ENCODE measurements at regions not wholly inside any gene's neighbourhood (a gene's known extent, or its start where the extent isn't known, plus 50 kb on each side); places are given as distances from the start of the nearest gene placed in this dataset.
A peak's percentile ranks its signal among the peaks of the same experiment; 100 is the strongest.

DNA sequence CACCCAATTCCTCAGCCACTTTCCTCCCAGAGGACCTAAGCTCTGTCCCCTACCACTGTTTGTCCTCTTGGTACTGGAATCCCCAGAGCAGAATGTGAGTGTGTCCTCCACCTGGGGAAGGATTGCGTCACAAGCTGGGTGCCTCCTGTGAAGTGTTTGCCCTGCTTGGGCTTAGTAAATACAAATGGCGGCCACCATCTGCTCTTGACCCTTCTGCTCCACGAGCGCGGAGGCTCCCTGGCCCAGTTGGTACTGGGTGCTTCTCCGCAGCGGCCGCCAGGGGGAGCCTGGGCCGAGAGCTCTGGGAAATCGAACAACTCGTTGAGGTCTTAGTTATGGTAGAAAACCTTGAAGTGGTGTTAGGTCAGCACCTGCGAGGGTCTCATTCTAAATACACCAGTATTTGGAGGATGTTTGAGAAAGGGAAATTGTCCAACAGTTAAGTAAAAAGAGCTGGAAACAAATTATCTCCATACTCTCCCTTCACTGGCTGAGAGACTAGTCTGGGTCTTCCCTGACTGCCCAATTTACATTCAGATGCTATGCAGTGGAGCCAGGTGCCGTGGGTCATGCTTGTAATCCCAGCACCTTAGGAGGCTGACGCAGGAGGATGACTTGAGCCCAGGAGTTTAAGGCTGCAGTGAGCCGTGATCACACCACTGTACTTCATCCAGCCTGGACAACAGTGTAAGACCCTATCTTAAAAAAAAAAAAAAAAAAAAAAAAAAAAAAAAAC, 74.6 kb upstream of the TEAD1 start (continued):
- TF ChIP-seq RFXAP (CRISPR knock-in tag; IDR thresholded peaks at IDR 0.05; ENCODE audit: borderline replicate concordance) = peak; percentile 79; the same call in 1 of the 2 replicates
- TF ChIP-seq ZBTB3 (CRISPR knock-in tag; IDR thresholded peaks at IDR 0.05; ENCODE audit: borderline replicate concordance, low read depth) = 0 out of 2 replicates have a peak, but pooled peaks have one; percentile 33
- TF ChIP-seq, protein P1, sequence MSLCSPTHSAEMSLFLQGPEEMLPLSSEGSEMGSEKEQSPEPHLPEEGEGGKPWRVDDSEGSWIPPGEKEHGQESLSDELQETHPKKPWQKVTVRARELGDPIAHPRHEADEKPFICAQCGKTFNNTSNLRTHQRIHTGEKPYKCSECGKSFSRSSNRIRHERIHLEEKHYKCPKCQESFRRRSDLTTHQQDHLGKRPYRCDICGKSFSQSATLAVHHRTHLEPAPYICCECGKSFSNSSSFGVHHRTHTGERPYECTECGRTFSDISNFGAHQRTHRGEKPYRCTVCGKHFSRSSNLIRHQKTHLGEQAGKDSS (CRISPR knock-in tag; IDR thresholded peaks at IDR 0.05; ENCODE audit: borderline replicate concordance, low read depth) = peak; percentile 86; the same call in 1 of the 2 replicates
- no peak for TF ChIP-seq ZNF550 (CRISPR knock-in tag; IDR thresholded peaks at IDR 0.05; ENCODE audit: borderline replicate concordance)
- peak; percentile 55 for TF ChIP-seq ZBTB43 (CRISPR knock-in tag; conservative IDR thresholded peaks at IDR 0.05)
- TF ChIP-seq, protein P2, sequence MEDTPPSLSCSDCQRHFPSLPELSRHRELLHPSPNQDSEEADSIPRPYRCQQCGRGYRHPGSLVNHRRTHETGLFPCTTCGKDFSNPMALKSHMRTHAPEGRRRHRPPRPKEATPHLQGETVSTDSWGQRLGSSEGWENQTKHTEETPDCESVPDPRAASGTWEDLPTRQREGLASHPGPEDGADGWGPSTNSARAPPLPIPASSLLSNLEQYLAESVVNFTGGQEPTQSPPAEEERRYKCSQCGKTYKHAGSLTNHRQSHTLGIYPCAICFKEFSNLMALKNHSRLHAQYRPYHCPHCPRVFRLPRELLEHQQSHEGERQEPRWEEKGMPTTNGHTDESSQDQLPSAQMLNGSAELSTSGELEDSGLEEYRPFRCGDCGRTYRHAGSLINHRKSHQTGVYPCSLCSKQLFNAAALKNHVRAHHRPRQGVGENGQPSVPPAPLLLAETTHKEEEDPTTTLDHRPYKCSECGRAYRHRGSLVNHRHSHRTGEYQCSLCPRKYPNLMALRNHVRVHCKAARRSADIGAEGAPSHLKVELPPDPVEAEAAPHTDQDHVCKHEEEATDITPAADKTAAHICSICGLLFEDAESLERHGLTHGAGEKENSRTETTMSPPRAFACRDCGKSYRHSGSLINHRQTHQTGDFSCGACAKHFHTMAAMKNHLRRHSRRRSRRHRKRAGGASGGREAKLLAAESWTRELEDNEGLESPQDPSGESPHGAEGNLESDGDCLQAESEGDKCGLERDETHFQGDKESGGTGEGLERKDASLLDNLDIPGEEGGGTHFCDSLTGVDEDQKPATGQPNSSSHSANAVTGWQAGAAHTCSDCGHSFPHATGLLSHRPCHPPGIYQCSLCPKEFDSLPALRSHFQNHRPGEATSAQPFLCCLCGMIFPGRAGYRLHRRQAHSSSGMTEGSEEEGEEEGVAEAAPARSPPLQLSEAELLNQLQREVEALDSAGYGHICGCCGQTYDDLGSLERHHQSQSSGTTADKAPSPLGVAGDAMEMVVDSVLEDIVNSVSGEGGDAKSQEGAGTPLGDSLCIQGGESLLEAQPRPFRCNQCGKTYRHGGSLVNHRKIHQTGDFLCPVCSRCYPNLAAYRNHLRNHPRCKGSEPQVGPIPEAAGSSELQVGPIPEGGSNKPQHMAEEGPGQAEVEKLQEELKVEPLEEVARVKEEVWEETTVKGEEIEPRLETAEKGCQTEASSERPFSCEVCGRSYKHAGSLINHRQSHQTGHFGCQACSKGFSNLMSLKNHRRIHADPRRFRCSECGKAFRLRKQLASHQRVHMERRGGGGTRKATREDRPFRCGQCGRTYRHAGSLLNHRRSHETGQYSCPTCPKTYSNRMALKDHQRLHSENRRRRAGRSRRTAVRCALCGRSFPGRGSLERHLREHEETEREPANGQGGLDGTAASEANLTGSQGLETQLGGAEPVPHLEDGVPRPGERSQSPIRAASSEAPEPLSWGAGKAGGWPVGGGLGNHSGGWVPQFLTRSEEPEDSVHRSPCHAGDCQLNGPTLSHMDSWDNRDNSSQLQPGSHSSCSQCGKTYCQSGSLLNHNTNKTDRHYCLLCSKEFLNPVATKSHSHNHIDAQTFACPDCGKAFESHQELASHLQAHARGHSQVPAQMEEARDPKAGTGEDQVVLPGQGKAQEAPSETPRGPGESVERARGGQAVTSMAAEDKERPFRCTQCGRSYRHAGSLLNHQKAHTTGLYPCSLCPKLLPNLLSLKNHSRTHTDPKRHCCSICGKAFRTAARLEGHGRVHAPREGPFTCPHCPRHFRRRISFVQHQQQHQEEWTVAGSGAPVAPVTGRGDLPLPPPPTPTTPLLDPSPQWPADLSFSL (CRISPR knock-in tag; IDR thresholded peaks at IDR 0.05) = peak; percentile 65; the same call in 1 of the 2 replicates
- TF ChIP-seq, protein P3, sequence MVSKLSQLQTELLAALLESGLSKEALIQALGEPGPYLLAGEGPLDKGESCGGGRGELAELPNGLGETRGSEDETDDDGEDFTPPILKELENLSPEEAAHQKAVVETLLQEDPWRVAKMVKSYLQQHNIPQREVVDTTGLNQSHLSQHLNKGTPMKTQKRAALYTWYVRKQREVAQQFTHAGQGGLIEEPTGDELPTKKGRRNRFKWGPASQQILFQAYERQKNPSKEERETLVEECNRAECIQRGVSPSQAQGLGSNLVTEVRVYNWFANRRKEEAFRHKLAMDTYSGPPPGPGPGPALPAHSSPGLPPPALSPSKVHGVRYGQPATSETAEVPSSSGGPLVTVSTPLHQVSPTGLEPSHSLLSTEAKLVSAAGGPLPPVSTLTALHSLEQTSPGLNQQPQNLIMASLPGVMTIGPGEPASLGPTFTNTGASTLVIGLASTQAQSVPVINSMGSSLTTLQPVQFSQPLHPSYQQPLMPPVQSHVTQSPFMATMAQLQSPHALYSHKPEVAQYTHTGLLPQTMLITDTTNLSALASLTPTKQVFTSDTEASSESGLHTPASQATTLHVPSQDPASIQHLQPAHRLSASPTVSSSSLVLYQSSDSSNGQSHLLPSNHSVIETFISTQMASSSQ (IDR thresholded peaks at IDR 0.05; ENCODE audit: low read depth) = peak; percentile 28; the same call in 1 of the 2 replicates
- TF ChIP-seq, protein P3 (CRISPR knock-in tag; IDR thresholded peaks at IDR 0.05; ENCODE audit: borderline replicate concordance) = peak; percentile 67; the same call in 1 of the 2 replicates
- TF ChIP-seq MXD3 (CRISPR knock-in tag; IDR thresholded peaks at IDR 0.05) = 0 out of 2 replicates have a peak, but pooled peaks have one; percentile 42
- TF ChIP-seq, protein P4, sequence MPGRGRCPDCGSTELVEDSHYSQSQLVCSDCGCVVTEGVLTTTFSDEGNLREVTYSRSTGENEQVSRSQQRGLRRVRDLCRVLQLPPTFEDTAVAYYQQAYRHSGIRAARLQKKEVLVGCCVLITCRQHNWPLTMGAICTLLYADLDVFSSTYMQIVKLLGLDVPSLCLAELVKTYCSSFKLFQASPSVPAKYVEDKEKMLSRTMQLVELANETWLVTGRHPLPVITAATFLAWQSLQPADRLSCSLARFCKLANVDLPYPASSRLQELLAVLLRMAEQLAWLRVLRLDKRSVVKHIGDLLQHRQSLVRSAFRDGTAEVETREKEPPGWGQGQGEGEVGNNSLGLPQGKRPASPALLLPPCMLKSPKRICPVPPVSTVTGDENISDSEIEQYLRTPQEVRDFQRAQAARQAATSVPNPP (CRISPR knock-in tag; IDR thresholded peaks at IDR 0.05) = no peak; the same call in 1 of the 2 replicates

Data from HepG2 (cell line).